Stomach smooth muscle (tissue), 2 donors: ENCODE measurements at regions not wholly inside any gene's neighbourhood (a gene's known extent, or its start where the extent isn't known, plus 50 kb on each side); places are given as distances from the start of the nearest gene placed in this dataset.
A peak's percentile ranks its signal among the peaks of the same experiment; 100 is the strongest.
"Not testable (repeated sequence)": the region's sequence is repeated elsewhere in the genome, so short reads cannot be mapped to it uniquely, and the experiment has no call there.

Experiments
- H3K27ac ChIP-seq: one replicate; pipeline ENCODE4 v1.7.0; 2013; ENCODE audit warnings: mild to moderate bottlenecking, low read length, inconsistent platforms
- H3K27me3 ChIP-seq, 2 donors: one replicate each; pipeline ENCODE4 v1.7.0; 2013; ENCODE audit warnings: low read length in 2 of 2; ENCODE audit not compliant: insufficient read depth in 2 of 2, control insufficient read depth in 1 of 2
- H3K36me3 ChIP-seq, 2 donors: one replicate each; pipeline ENCODE4 v1.7.0; 2013; ENCODE audit warnings: low read length in 2 of 2; ENCODE audit not compliant: control insufficient read depth in 2 of 2, insufficient read depth in 2 of 2
- H3K4me1 ChIP-seq: one replicate; pipeline ENCODE4 v1.7.0; 2013; ENCODE audit warnings: low read length; ENCODE audit not compliant: control insufficient read depth, insufficient read depth
- H3K4me3 ChIP-seq, 2 donors: one replicate each; pipeline ENCODE4 v1.7.0; 2013; ENCODE audit warnings: low read length in 2 of 2
- H3K9ac ChIP-seq, 2 donors: one replicate each; pipeline ENCODE4 v1.7.0; 2013; ENCODE audit warnings: low read length in 2 of 2, mild to moderate bottlenecking in 1 of 2
- H3K9me3 ChIP-seq, 2 donors: one replicate each; pipeline ENCODE4 v1.7.0; 2013; ENCODE audit warnings: low read length in 2 of 2; ENCODE audit not compliant: control insufficient read depth in 2 of 2
- donor health status: healthy.
- donor health status: Pancreatic carcinoma.

- not testable (repeated sequence) for H3K9ac ChIP-seq, H3K4me3 ChIP-seq, H3K27ac ChIP-seq, H3K9me3 ChIP-seq, H3K27me3 ChIP-seq, H3K36me3 ChIP-seq
- peaks cover 16% of the 10 kb centered on the region for H3K4me1 ChIP-seq
Measured at GRCh38 chr2:55124682-55125081, 74.4 kb upstream of the RTN4 start.

GRCh38 chr2:55123851-55124269 is 73.6 kb upstream of the RTN4 start:
- no peak overlapping the region for H3K9ac ChIP-seq

GRCh38 chr2:55120634-55121359 is 70.5 kb upstream of the RTN4 start:
- Histone ChIP-seq H3K36me3 (no peaks in the 10 kb centered on the region), H3K27me3 (no peaks in the 10 kb centered on the region), H3K9me3 (no peaks in the 10 kb centered on the region), H3K9ac (peak overlapping the region in 1 of 2 donors; percentile 24), H3K4me3 (peak overlapping the region; percentile 42 to 52), H3K4me1 (peaks cover 19% of the 10 kb centered on the region), H3K27ac (peak overlapping the region; percentile 53)

More at GRCh38 chr2:55123851-55124269, 73.6 kb upstream of the RTN4 start:
- Histone ChIP-seq H3K4me3 (no peak overlapping the region), H3K27ac (no peak overlapping the region), H3K27me3 (no peaks in the 10 kb centered on the region), H3K36me3 (no peaks in the 10 kb centered on the region), H3K9me3 (no peaks in the 10 kb centered on the region), H3K4me1 (peaks cover 19% of the 10 kb centered on the region)

- Histone ChIP-seq H3K4me1 (peaks cover 19% of the 10 kb centered on the region), H3K27me3 (no peaks in the 10 kb centered on the region), H3K27ac (peak overlapping the region; percentile 53), H3K9me3 (no peaks in the 10 kb centered on the region), H3K4me3 (peak overlapping the region in 1 of 2 donors; percentile 42), H3K36me3 (no peaks in the 10 kb centered on the region), H3K9ac (peak overlapping the region in 1 of 2 donors; percentile 24)
Measured at GRCh38 chr2:55119711-55120487, 69.6 kb upstream of the RTN4 start.

- Histone ChIP-seq H3K4me1 (peaks cover 20% of the 10 kb centered on the region), H3K4me3 (no peak overlapping the region), H3K9ac (no peak overlapping the region), H3K27ac (no peak overlapping the region), H3K27me3 (no peaks in the 10 kb centered on the region), H3K9me3 (no peaks in the 10 kb centered on the region), H3K36me3 (no peaks in the 10 kb centered on the region)
Measured at GRCh38 chr2:55118643-55119083, 68.4 kb upstream of the RTN4 start.

- H3K9ac ChIP-seq, result no peak overlapping the region
- peaks cover 33% of the 10 kb centered on the region for H3K4me1 ChIP-seq
- no peak overlapping the region for H3K27ac ChIP-seq
- no peaks in the 10 kb centered on the region for H3K9me3 ChIP-seq
- H3K36me3 ChIP-seq, result no peaks in the 10 kb centered on the region
- H3K4me3 ChIP-seq, result no peak overlapping the region
- no peaks in the 10 kb centered on the region for H3K27me3 ChIP-seq
Measured at GRCh38 chr2:55116966-55117365, 66.7 kb upstream of the RTN4 start.

- Histone ChIP-seq H3K4me1 (peaks cover 37% of the 10 kb centered on the region), H3K27ac (no peak overlapping the region), H3K9me3 (no peaks in the 10 kb centered on the region)
Measured at GRCh38 chr2:55116598-55116964, 66.3 kb upstream of the RTN4 start.

GRCh38 chr2:55115761-55116597 is 65.7 kb upstream of the RTN4 start:
- H3K36me3 ChIP-seq, result no peaks in the 10 kb centered on the region
- no peak overlapping the region for H3K9ac ChIP-seq
- no peaks in the 10 kb centered on the region for H3K27me3 ChIP-seq
- no peak overlapping the region for H3K27ac ChIP-seq
- H3K4me3 ChIP-seq, result no peak overlapping the region
- H3K4me1 ChIP-seq, result peaks cover 43% of the 10 kb centered on the region
- H3K9me3 ChIP-seq, result no peaks in the 10 kb centered on the region

More at GRCh38 chr2:55116598-55116964, 66.3 kb upstream of the RTN4 start:
- Histone ChIP-seq H3K9ac (no peak overlapping the region), H3K4me3 (no peak overlapping the region), H3K27me3 (no peaks in the 10 kb centered on the region), H3K36me3 (no peaks in the 10 kb centered on the region)

GRCh38 chr2:55114597-55114996 is 64.3 kb upstream of the RTN4 start:
- H3K9me3 ChIP-seq, result no peaks in the 10 kb centered on the region
- H3K4me1 ChIP-seq, result peaks cover 30% of the 10 kb centered on the region
- H3K36me3 ChIP-seq, result no peaks in the 10 kb centered on the region
- no peak overlapping the region for H3K27ac ChIP-seq
- no peak overlapping the region for H3K4me3 ChIP-seq
- no peak overlapping the region for H3K9ac ChIP-seq
- no peaks in the 10 kb centered on the region for H3K27me3 ChIP-seq

GRCh38 chr2:55114082-55114481 is 63.8 kb upstream of the RTN4 start:
- Histone ChIP-seq H3K4me1 (peaks cover 33% of the 10 kb centered on the region), H3K27me3 (no peaks in the 10 kb centered on the region), H3K4me3 (no peak overlapping the region), H3K27ac (no peak overlapping the region), H3K9me3 (no peaks in the 10 kb centered on the region), H3K9ac (no peak overlapping the region), H3K36me3 (no peaks in the 10 kb centered on the region)
